Medulla oblongata (tissue), 1 donor: ENCODE measurements at regions not wholly inside any gene's neighbourhood (a gene's known extent, or its start where the extent isn't known, plus 50 kb on each side); places are given as distances from the start of the nearest gene placed in this dataset.

Experiments used
- DNase-seq: peaks from one replicate; pipeline ENCODE4 v3.0.0-alpha.2; 2015; ENCODE audit errors: extremely low spot score

- no peak for DNase-seq
Measured at GRCh38 chr4:38311495-38312126, 351.4 kb downstream of the PTTG2 start.

- DNase-seq: no peak
Measured at GRCh38 chr4:38313175-38313574, 350.8 kb upstream of the KLF3 start.

- no peak for DNase-seq
Measured at GRCh38 chr4:38313999-38314561, 349.9 kb upstream of the KLF3 start.

GRCh38 chr4:38314663-38315062 is 349.3 kb upstream of the KLF3 start:
- peak; percentile 60 for DNase-seq

- DNase-seq: no peak
Measured at GRCh38 chr4:38315286-38315685, 348.7 kb upstream of the KLF3 start.

- no peak for DNase-seq
Measured at GRCh38 chr4:38316045-38316444, 348.0 kb upstream of the KLF3 start.

- DNase-seq: no peak
Measured at GRCh38 chr4:38317041-38317674, 346.8 kb upstream of the KLF3 start.

GRCh38 chr4:38318737-38319455 is 345.1 kb upstream of the KLF3 start:
- DNase-seq: peak; percentile 91

GRCh38 chr4:38319456-38320342 is 344.3 kb upstream of the KLF3 start:
- peak; percentile 96 for DNase-seq

GRCh38 chr4:38320343-38320695 is 343.7 kb upstream of the KLF3 start:
- DNase-seq: no peak

- no peak for DNase-seq
Measured at GRCh38 chr4:38320833-38321232, 343.2 kb upstream of the KLF3 start.

GRCh38 chr4:38322714-38323113 is 341.3 kb upstream of the KLF3 start:
- DNase-seq: no peak

- no peak for DNase-seq
Measured at GRCh38 chr4:38323141-38323641, 340.8 kb upstream of the KLF3 start.

GRCh38 chr4:38324861-38325628 is 339.0 kb upstream of the KLF3 start:
- DNase-seq: no peak

GRCh38 chr4:38325629-38325913 is 338.4 kb upstream of the KLF3 start:
- no peak for DNase-seq

- DNase-seq: no peak
Measured at GRCh38 chr4:38326499-38326898, 337.5 kb upstream of the KLF3 start.

GRCh38 chr4:38327174-38327573 is 336.8 kb upstream of the KLF3 start:
- no peak for DNase-seq

- no peak for DNase-seq
Measured at GRCh38 chr4:38328989-38329729, 334.8 kb upstream of the KLF3 start.

GRCh38 chr4:38330321-38330720 is 333.7 kb upstream of the KLF3 start:
- DNase-seq: no peak

GRCh38 chr4:38330936-38331335 is 333.1 kb upstream of the KLF3 start:
- no peak for DNase-seq
